ENCODE measurements at regions not wholly inside any gene's neighbourhood (a gene's known extent, or its start where the extent isn't known, plus 50 kb on each side); places are given as distances from the start of the nearest gene placed in this dataset.

GRCh38 chr6:15143086-15143485, 102.8 kb upstream of the JARID2 start:
- Histone ChIP-seq H3K4me1 (no peaks in the 10 kb centered on the region), H3K4me3 (no peak overlapping the region), H3K27me3 (no peaks in the 10 kb centered on the region), H3K9me3 (no peaks in the 10 kb centered on the region), H3K36me3 (no peaks in the 10 kb centered on the region), H3K27ac (no peak overlapping the region)
- intact Hi-C loops (cut with DNase I; ENCODE audit: low total_unique reads), result no loop called here
- TF ChIP-seq POLR2AphosphoS5 (IDR thresholded peaks at IDR 0.05), result no peak
- TF ChIP-seq CTCF (IDR thresholded peaks at IDR 0.05), result no peak
- no peak for TF ChIP-seq EP300 (IDR thresholded peaks at IDR 0.05)
- no peak for TF ChIP-seq POLR2A (IDR thresholded peaks at IDR 0.05)
- no peak for DNase-seq
- 53 to 74% (median 70%) methylated on average over 3 of the region's 3 CpGs for WGBS, 5 donors

GRCh38 chr6:15143540-15143939, 102.3 kb upstream of the JARID2 start:
- no peaks in the 10 kb centered on the region for H3K4me1 ChIP-seq
- no peak for DNase-seq
- no peaks in the 10 kb centered on the region for H3K9me3 ChIP-seq
- no peak overlapping the region for H3K27ac ChIP-seq
- WGBS, 5 donors, result 86 to 94% (median 93%) methylated on average over 3 of the region's 3 CpGs
- no peak for TF ChIP-seq POLR2A (IDR thresholded peaks at IDR 0.05)
- TF ChIP-seq EP300 (IDR thresholded peaks at IDR 0.05), result no peak
- TF ChIP-seq CTCF (IDR thresholded peaks at IDR 0.05), result no peak
- TF ChIP-seq POLR2AphosphoS5 (IDR thresholded peaks at IDR 0.05), result no peak
- no peak overlapping the region for H3K4me3 ChIP-seq
- no peaks in the 10 kb centered on the region for H3K27me3 ChIP-seq
- H3K36me3 ChIP-seq, result no peaks in the 10 kb centered on the region
- intact Hi-C loops (cut with DNase I; ENCODE audit: low total_unique reads), result no loop called here

- H3K36me3 ChIP-seq, result no peaks in the 10 kb centered on the region
- no peaks in the 10 kb centered on the region for H3K4me1 ChIP-seq
These were observed 100.0 kb upstream of the JARID2 start for GRCh38 chr6:15145821-15146220.

GRCh38 chr6:15147827-15148226, 98.0 kb upstream of the JARID2 start:
- no peaks in the 10 kb centered on the region for H3K36me3 ChIP-seq
- no peak for DNase-seq
- no peaks in the 10 kb centered on the region for H3K27me3 ChIP-seq
- intact Hi-C loops (cut with DNase I; ENCODE audit: low total_unique reads), result no loop called here
- no peak for TF ChIP-seq EP300 (IDR thresholded peaks at IDR 0.05)
- TF ChIP-seq CTCF (IDR thresholded peaks at IDR 0.05), result no peak
- TF ChIP-seq POLR2A (IDR thresholded peaks at IDR 0.05), result no peak
- TF ChIP-seq POLR2AphosphoS5 (IDR thresholded peaks at IDR 0.05), result no peak
- no peaks in the 10 kb centered on the region for H3K9me3 ChIP-seq
- WGBS, 5 donors, result 85 to 96% (median 86%) methylated on average over 5 of the region's 5 CpGs
- no peak overlapping the region for H3K27ac ChIP-seq
- H3K4me1 ChIP-seq, result no peaks in the 10 kb centered on the region
- no peak overlapping the region for H3K4me3 ChIP-seq

More at GRCh38 chr6:15145821-15146220, 100.0 kb upstream of the JARID2 start:
- TF ChIP-seq EP300 (IDR thresholded peaks at IDR 0.05), result no peak
- Histone ChIP-seq H3K4me3 (no peak overlapping the region), H3K27me3 (no peaks in the 10 kb centered on the region), H3K9me3 (no peaks in the 10 kb centered on the region), H3K27ac (no peak overlapping the region)
- no peak for DNase-seq
- intact Hi-C loops (cut with DNase I; ENCODE audit: low total_unique reads), result no loop called here

GRCh38 chr6:15148356-15148946, 97.4 kb upstream of the JARID2 start:
- Histone ChIP-seq H3K4me3 (no peak overlapping the region), H3K27me3 (no peaks in the 10 kb centered on the region), H3K4me1 (no peaks in the 10 kb centered on the region), H3K36me3 (no peaks in the 10 kb centered on the region), H3K9me3 (no peaks in the 10 kb centered on the region), H3K27ac (no peak overlapping the region)
- 51 to 68% (median 58%) methylated on average over 8 of the region's 8 CpGs for WGBS, 5 donors
- intact Hi-C loops (cut with DNase I; ENCODE audit: low total_unique reads), result no loop called here
- DNase-seq, result peak in 1 of 2 donors; percentile 59
- TF ChIP-seq POLR2A (IDR thresholded peaks at IDR 0.05) (no peak), POLR2AphosphoS5 (IDR thresholded peaks at IDR 0.05) (no peak), EP300 (IDR thresholded peaks at IDR 0.05) (no peak), CTCF (IDR thresholded peaks at IDR 0.05) (no peak)
